IPS DF 6.9 (cell line): ENCODE measurements at regions not wholly inside any gene's neighbourhood (a gene's known extent, or its start where the extent isn't known, plus 50 kb on each side); places are given as distances from the start of the nearest gene placed in this dataset.

Experiments used
- DNase-seq: peaks from one replicate; pipeline ENCODE4 v3.0.0-alpha.2; 2013; ENCODE audit warnings: low read depth, low spot score
- H3K27ac ChIP-seq: one replicate; pipeline ENCODE4 v1.5.1; 2013; ENCODE audit warnings: low read length, control low read depth
- H3K27me3 ChIP-seq: 2 replicates; pipeline ENCODE4 v1.6.1; 2013; ENCODE audit warnings: mild to moderate bottlenecking, low read length; ENCODE audit not compliant: control insufficient read depth, insufficient read depth
- H3K36me3 ChIP-seq: 2 replicates; pipeline ENCODE4 v1.6.1; 2013; ENCODE audit warnings: low read length; ENCODE audit not compliant: control insufficient read depth, insufficient read depth
- H3K4me1 ChIP-seq: 2 replicates; pipeline ENCODE4 v1.6.1; 2013; ENCODE audit warnings: low read length; ENCODE audit not compliant: control insufficient read depth, insufficient read depth
- H3K4me3 ChIP-seq: 2 replicates; pipeline ENCODE4 v1.5.1; 2013; ENCODE audit warnings: mild to moderate bottlenecking, low read length
- H3K9me3 ChIP-seq: 2 replicates; pipeline ENCODE4 v1.6.1; 2013; ENCODE audit warnings: low read length, inconsistent platforms; ENCODE audit not compliant: control insufficient read depth, insufficient read depth
- WGBS: extraction: QIAGEN DNeasy Blood & Tissue Kit; methylation state at CpG from one replicate; pipeline ENCODE4 v1.1.7; 2013; ENCODE audit warnings: mixed read lengths, missing lambda C conversion rate; ENCODE audit not compliant: insufficient read length, insufficient coverage; 5-methylcytosine and 5-hydroxymethylcytosine counted together

GRCh38 chr5:60102961-60103693, 209.6 kb upstream of the PDE4D start:
- H3K9me3 ChIP-seq: no peaks in the 10 kb centered on the region
- H3K4me1 ChIP-seq: no peaks in the 10 kb centered on the region
- no peak overlapping the region for H3K4me3 ChIP-seq
- no peak for DNase-seq
- H3K27me3 ChIP-seq: no peaks in the 10 kb centered on the region
- no peak overlapping the region for H3K27ac ChIP-seq
- WGBS: no CpG with 5 or more reads among the region's 4 CpGs
- no peaks in the 10 kb centered on the region for H3K36me3 ChIP-seq

DNA sequence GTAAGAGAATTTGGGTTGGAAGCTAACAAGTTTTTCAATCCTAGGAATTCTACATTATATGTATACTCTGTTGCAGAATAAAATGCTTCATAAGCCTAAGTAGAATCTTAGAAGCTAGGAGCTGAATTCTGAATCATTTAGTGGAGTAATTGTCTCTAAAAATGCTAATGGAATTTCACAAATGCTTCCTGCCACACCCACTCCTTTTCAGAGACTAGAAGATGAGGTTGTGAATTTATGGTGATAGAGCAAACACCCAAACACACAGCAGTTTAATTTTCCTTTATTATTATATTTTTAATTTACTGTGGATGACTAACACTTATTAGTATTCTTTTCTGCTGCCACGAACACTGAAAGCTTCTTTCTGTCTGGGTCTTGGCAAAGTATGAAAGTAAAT, 208.0 kb upstream of the PDE4D start:
- WGBS: no CpG with 5 or more reads among the region's 1 CpG
- Histone ChIP-seq H3K9me3 (no peaks in the 10 kb centered on the region), H3K4me1 (no peaks in the 10 kb centered on the region), H3K4me3 (no peak overlapping the region), H3K36me3 (no peaks in the 10 kb centered on the region), H3K27me3 (no peaks in the 10 kb centered on the region), H3K27ac (no peak overlapping the region)
- DNase-seq: no peak

GRCh38 chr5:60092671-60093422, 199.3 kb upstream of the PDE4D start:
- Histone ChIP-seq H3K27ac (no peak overlapping the region), H3K4me1 (no peaks in the 10 kb centered on the region), H3K27me3 (no peaks in the 10 kb centered on the region), H3K9me3 (no peaks in the 10 kb centered on the region), H3K36me3 (no peaks in the 10 kb centered on the region), H3K4me3 (no peak overlapping the region)
- DNase-seq: no peak
- no CpG with 5 or more reads among the region's 6 CpGs for WGBS

- Histone ChIP-seq H3K27ac (no peak overlapping the region), H3K4me1 (no peaks in the 10 kb centered on the region), H3K4me3 (no peak overlapping the region), H3K36me3 (no peaks in the 10 kb centered on the region), H3K9me3 (no peaks in the 10 kb centered on the region), H3K27me3 (no peaks in the 10 kb centered on the region)
- DNase-seq: no peak
These were observed 193.1 kb upstream of the PDE4D start for GRCh38 chr5:60086583-60086982.

GRCh38 chr5:60084226-60084625, 190.7 kb upstream of the PDE4D start:
- no peaks in the 10 kb centered on the region for H3K36me3 ChIP-seq
- H3K27ac ChIP-seq: no peak overlapping the region
- H3K9me3 ChIP-seq: no peaks in the 10 kb centered on the region
- no peak overlapping the region for H3K4me3 ChIP-seq
- H3K27me3 ChIP-seq: no peaks in the 10 kb centered on the region
- WGBS: no CpG with 5 or more reads among the region's 10 CpGs
- no peak for DNase-seq
- H3K4me1 ChIP-seq: no peaks in the 10 kb centered on the region

DNA sequence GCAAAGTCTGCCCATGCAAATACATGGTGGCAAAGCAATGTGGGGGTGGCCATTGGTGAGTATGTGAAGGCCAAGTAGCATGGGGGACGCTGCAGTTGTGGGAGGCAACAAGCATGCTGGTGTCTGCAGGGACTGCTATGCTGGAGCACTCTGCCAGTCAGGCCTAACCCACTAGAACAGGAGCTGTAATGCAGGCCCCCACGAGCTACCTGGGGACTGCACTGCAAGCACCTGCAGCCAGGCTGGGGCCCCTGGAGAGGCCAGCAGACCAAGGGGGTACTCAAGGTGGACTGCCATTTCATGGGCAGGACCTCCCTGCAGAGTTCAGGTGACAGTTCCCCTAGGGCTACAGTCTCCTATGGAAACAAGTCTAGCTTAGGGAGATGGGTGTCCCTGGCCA, 183.8 kb upstream of the PDE4D start:
- no peaks in the 10 kb centered on the region for H3K4me1 ChIP-seq
- H3K4me3 ChIP-seq: no peak overlapping the region
- no CpG with 5 or more reads among the region's 2 CpGs for WGBS
- no peaks in the 10 kb centered on the region for H3K36me3 ChIP-seq
- no peak overlapping the region for H3K27ac ChIP-seq
- no peaks in the 10 kb centered on the region for H3K27me3 ChIP-seq
- no peaks in the 10 kb centered on the region for H3K9me3 ChIP-seq
- no peak for DNase-seq

DNA sequence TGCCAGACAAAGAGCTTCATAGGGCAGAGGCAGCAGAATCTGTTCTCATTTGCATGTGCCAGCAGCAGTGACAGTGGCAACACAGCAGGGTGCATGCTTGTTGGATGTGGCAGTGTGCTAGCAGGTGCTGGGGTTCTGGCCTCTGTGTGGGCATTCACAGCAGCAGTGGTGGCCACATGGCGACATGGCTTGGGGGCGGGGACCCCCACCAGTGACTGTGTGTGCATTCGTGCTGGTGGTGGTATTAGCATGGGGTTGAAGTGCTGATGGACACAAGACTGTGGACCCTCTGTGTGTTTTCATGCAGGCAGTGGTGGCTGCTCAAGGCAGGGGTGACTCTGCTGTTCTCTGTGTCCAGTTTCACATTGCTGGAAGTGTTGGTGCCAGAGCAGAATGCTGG, 183.2 kb upstream of the PDE4D start:
- Histone ChIP-seq H3K36me3 (no peaks in the 10 kb centered on the region), H3K27me3 (no peaks in the 10 kb centered on the region), H3K9me3 (no peaks in the 10 kb centered on the region), H3K4me3 (no peak overlapping the region), H3K4me1 (no peaks in the 10 kb centered on the region), H3K27ac (no peak overlapping the region)
- WGBS: no CpG with 5 or more reads among the region's 3 CpGs
- DNase-seq: no peak

- H3K27me3 ChIP-seq: no peaks in the 10 kb centered on the region
- no peak overlapping the region for H3K27ac ChIP-seq
- DNase-seq: no peak
- no peaks in the 10 kb centered on the region for H3K4me1 ChIP-seq
- H3K36me3 ChIP-seq: no peaks in the 10 kb centered on the region
- WGBS: no CpG with 5 or more reads among the region's 2 CpGs
- H3K4me3 ChIP-seq: no peak overlapping the region
- H3K9me3 ChIP-seq: no peaks in the 10 kb centered on the region
These were observed 173.0 kb upstream of the PDE4D start for GRCh38 chr5:60066502-60066901.

DNA sequence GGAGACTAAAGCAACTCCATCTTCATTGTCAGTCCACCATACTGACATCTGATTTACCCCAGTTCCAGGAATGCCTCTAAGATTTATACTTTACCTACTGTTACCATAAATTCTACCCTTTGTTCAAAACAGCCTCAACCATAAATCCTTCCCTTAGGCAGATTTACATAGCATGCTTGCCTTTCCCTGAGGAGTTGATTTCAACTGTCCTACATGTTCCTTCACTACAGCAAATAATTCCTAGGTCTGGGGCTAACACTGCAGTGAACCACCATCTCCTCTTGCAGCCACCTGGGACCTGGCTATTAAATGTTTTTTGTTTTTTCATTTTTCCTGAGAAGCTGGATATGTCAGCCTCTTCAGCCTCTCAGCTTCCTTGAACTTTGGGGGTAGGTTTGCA, 166.9 kb upstream of the PDE4D start:
- Histone ChIP-seq H3K36me3 (no peaks in the 10 kb centered on the region), H3K27ac (no peak overlapping the region), H3K4me1 (no peaks in the 10 kb centered on the region), H3K4me3 (no peak overlapping the region), H3K9me3 (no peaks in the 10 kb centered on the region), H3K27me3 (no peaks in the 10 kb centered on the region)
- DNase-seq: no peak

DNA sequence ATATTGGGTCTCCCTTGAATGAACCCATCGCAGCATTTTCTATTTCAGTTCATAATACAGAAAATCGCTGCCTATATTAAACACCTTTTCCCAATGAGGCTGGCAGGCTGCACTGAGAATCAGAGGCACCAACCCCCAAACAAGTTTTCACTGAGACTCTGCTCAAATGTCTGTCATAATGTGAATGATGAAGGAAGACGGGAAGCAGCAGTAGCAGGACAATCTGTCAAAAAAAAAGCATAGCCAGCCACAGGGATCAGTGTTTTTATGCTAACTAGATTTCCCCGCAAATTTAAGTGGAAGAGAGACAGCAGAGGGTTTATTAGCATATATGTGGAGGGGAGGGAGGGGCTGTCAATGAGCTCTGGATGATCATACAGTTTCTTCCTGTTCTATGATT, 162.7 kb upstream of the PDE4D start:
- Histone ChIP-seq H3K27me3 (no peaks in the 10 kb centered on the region), H3K36me3 (no peaks in the 10 kb centered on the region), H3K4me1 (no peaks in the 10 kb centered on the region), H3K4me3 (no peak overlapping the region), H3K9me3 (no peaks in the 10 kb centered on the region), H3K27ac (no peak overlapping the region)
- DNase-seq: no peak
- WGBS: no CpG with 5 or more reads among the region's 4 CpGs

DNA sequence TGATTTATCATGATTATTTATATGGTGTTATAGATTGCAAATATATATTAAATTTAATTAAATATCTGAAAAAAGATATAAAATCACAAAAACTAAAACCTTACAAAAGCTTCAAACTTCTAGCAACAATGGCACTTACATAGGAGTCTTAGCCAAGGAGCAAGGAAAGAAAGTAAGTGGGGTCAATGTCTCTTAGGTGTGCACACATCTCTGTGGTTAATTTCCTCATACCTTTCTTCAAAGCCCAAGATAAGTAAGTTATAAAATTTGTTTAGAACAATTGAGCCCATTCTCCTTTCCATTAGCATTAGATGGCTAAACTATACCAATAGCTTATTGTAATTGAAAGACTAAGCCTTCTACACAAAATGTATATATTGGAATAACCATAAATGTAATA, 161.6 kb upstream of the PDE4D start:
- no peaks in the 10 kb centered on the region for H3K9me3 ChIP-seq
- DNase-seq: no peak
- H3K27ac ChIP-seq: no peak overlapping the region
- H3K4me1 ChIP-seq: no peaks in the 10 kb centered on the region
- no peaks in the 10 kb centered on the region for H3K27me3 ChIP-seq
- no peak overlapping the region for H3K4me3 ChIP-seq
- no peaks in the 10 kb centered on the region for H3K36me3 ChIP-seq
